ENCODE measurements at regions not wholly inside any gene's neighbourhood (a gene's known extent, or its start where the extent isn't known, plus 50 kb on each side); places are given as distances from the start of the nearest gene placed in this dataset.

GRCh38 chr4:17103231-17103630, 204.8 kb upstream of the LDB2 start:
- DNase-seq (ENCODE audit: low spot score) = no peak

DNA sequence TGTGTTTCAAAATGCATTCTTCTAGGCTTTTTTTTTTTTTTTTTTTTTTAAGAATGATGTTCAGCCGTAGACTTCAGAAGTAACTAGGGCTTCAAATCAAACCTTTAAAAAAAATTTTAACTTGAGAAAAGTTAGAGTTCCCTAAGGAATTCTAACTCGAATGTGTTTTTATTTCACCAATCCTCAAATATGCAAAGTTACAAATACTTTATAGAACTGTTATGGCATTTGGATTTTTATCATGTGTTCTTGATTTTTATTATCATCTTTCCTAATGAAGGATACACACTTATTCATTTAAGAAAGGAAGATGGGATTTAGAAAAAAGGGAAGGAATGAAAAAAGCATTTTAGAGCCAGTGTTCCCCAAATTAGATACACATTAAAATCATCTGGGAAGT, 200.6 kb upstream of the LDB2 start:
- DNase-seq (ENCODE audit: low spot score) = no peak

DNA sequence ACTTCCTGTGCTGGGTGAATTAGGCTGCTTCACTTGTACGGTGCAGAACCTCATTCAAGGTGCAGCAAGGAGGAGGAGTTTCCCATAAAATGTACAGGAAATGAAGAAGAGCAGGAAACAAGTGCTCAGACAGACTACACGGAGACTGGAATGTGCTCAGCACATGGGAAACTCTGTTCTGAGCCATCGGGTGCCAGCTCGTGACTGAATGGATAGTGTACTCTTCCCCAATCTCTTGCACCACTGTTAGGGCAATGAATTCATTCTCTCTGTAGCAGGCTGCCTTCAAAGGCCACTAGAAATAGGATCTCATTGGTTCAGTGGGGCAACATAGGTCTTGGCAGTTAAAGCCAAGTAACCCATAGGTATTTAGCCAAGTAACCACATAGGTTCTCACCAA, 200.0 kb upstream of the LDB2 start:
- no peak for DNase-seq (ENCODE audit: low spot score)

DNA sequence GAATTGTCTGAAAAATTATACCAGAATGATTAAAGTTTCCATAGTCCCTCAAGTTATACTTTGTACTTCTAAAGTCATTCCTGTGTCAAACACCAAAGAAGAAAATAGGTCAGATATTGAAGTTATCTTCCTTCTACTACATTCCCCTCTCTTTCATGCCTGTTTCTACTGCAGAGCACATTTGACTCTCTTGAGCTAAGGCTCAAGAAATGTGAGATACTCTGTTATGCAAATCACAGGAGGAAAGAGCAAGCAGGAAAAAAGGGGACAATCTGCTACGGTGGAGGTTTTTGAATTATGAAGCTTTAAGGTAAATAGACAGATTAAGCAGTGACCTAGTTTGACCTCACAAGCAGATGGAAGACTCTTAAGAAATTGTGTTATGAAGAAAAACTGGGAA, 198.9 kb upstream of the LDB2 start:
- no peak for DNase-seq (ENCODE audit: low spot score)

GRCh38 chr4:17096692-17097091, 198.2 kb upstream of the LDB2 start:
- DNase-seq (ENCODE audit: low spot score) = no peak

DNA sequence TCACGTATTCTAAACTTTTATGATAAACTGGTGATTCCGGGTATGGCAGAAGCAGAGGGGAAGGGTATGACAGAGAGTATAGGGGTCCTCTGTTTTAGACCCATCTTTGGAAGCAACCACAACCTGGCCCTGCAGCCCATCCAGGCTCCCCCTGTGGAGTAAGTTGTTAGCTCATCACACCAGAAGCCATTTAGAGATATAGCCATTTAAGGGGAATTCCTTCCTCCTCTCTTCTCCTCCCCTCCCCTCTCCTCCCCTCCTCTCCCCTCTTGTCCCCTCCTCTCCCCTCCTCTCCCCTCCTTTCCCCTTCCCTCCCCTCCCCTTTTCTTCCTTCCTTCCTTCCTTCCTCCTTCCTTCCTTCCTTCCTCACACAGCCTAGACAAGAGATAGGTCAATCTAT, 197.3 kb upstream of the LDB2 start:
- no peak for DNase-seq (ENCODE audit: low spot score)

- no peak for DNase-seq (ENCODE audit: low spot score)
These were observed 196.4 kb upstream of the LDB2 start for GRCh38 chr4:17094876-17095210.

GRCh38 chr4:17094159-17094875, 195.9 kb upstream of the LDB2 start:
- no peak for DNase-seq (ENCODE audit: low spot score)

- DNase-seq (ENCODE audit: low spot score) = no peak
These were observed 195.0 kb upstream of the LDB2 start for GRCh38 chr4:17093481-17093880.

DNA sequence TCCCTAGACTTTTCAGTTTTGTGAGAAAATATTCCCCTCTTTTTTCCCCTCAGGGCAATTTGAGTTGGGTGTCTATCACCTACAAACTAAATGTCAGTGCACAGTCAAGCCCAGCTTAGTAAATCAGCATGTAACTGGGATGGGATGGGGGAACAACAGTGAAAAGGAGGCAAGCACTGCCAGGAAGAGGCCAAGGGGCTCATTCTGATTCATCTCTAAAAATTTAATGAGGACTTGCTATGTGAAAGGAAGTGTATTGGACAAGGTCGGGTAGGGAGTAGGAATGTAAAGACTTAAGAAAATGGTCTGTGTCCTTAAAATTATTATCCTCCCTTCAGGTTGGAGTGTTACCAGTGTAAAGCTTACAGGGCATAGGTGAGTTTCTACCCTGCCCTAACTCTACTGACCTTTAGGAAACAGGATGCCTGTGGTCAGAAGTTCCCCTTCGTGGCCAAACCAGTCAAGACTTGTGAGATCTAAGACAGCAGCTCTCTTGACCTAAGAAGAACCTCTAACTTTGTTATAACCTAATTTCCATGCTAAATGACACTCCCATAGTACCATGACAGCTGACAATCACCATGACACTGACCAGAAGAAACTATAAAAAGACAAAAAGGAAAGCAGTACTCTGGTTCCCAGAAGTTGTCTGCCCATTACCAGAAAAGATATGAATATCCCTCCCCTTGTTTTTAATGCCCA, 194.4 kb upstream of the LDB2 start:
- DNase-seq (ENCODE audit: low spot score) = no peak

DNA sequence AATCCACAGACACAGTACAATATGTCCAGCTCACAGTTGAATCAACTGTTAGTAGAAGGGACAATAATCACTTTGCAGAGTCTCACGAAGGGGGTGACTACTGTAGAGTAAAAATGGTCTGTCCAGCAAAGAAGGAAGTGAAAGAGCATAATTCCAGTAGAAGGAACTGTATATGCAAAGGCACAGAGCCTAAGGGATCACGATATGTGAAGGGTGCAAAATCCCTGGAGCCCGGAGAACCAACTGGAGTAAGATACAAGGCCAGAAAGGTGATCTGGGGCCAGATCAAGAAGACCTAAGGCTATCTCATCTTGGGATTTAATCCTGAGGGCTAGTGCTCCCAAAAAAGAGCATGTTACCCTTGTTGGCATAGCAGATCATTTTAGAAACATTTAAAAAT, 192.7 kb upstream of the LDB2 start:
- DNase-seq (ENCODE audit: low spot score) = no peak

DNA sequence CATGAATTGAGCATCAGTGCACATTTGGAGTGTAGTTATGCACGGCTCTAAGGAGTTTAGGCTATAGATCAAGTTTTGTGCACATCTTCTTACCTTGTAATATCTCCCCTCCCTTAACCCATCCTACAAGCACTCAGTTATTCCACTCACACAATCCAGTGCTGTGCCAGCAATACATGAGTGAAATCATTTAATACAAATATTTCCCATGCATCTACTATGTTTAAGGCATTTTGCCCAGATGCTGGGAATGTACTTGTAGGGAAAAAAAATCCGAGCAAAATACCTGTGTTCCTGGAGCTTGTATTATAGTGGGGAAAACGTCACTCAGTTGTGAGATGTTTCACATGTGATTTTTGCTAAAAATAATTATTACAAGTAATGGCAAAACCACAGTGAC, 191.6 kb upstream of the LDB2 start:
- DNase-seq (ENCODE audit: low spot score) = no peak

DNA sequence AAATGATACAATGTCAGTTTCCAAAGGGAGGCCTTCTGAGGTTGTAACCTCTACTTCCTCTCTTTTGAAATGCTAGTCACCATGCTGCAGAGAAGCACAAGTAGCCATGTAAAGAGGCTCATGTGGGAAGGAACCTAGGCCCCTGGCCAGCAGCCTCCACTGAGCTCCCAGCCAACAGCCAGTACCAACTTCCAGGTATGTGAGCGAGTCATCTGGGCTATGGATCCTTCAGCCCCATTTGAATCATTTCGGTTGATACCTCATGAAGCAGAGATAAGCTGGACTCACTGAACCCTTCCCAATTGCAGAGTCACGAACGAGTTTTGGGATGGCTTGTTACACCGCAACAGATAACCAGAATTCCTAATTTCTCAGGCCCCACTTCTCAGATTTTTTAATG, 187.0 kb upstream of the LDB2 start:
- DNase-seq (ENCODE audit: low spot score) = no peak

- DNase-seq (ENCODE audit: low spot score) = no peak
These were observed 183.7 kb upstream of the LDB2 start for GRCh38 chr4:17082186-17082585.

- no peak for DNase-seq (ENCODE audit: low spot score)
These were observed 182.7 kb upstream of the LDB2 start for GRCh38 chr4:17081179-17081578.

GRCh38 chr4:17077105-17077504, 178.7 kb upstream of the LDB2 start:
- no peak for DNase-seq (ENCODE audit: low spot score)

GRCh38 chr4:17072483-17072882, 174.0 kb upstream of the LDB2 start:
- DNase-seq (ENCODE audit: low spot score) = no peak

- DNase-seq (ENCODE audit: low spot score) = no peak
These were observed 170.4 kb upstream of the LDB2 start for GRCh38 chr4:17068891-17069290.

- DNase-seq (ENCODE audit: low spot score) = no peak
These were observed 169.9 kb upstream of the LDB2 start for GRCh38 chr4:17068392-17068791.

- no peak for DNase-seq (ENCODE audit: low spot score)
These were observed 168.5 kb upstream of the LDB2 start for GRCh38 chr4:17066972-17067371.

DNA sequence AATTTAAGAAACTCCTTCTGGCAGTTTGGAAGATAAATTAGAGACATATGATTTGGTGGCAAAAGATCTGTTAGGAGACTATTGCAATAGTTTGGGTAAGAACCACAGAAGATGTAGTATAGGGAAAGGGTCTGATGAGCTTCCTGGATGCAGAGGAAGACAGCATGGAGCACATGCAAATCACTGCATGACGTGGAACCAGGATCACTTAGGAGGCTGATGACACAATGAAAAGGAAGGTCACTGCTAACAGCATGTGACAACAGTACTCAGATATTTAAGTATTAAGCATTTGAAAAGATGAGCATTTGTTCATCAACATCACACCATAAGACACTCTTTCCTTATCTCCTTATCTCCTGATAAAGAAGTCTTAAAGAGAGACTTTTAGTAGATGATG, 167.8 kb upstream of the LDB2 start:
- DNase-seq (ENCODE audit: low spot score) = no peak

DNA sequence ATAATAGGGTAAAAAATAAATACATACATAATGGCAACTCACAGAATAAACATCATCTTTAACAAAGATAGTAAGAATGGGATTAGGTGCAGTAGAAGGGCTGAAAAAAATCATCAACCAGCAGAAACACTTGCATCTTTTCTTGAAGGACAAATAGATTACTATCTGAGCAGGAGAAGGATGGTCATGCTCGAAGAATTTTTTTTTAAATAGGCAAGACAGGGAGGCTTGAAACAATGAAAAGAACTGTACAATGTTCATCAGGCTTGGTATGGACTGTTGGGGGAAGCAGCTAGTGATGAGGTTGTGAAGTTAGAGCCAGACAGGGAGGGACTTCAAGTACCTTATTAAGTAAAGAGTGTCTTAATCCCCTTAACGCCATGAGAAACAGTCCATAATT, 167.4 kb upstream of the LDB2 start:
- DNase-seq (ENCODE audit: low spot score) = no peak

- no peak for DNase-seq (ENCODE audit: low spot score)
These were observed 166.5 kb upstream of the LDB2 start for GRCh38 chr4:17064959-17065358.

DNA sequence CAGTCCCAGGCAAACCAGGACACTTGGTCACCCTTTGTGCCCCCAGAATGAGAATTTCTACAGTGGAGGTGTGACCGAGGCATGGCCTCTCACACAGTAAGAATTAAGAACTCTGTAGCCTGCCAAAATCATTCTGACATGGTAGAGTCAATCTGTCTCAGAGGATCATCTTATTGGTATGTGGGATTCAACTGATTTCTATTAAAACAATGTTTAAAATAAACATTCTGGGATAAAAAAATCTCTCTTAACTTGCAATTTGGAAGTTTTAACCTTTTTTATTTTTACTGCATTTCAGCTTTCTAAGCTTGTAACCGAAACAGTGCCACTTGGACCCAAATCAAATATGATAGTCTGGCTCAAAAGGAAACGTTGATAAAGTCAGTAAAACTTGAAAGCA, 165.4 kb upstream of the LDB2 start:
- no peak for DNase-seq (ENCODE audit: low spot score)

Measured in hematopoietic multipotent progenitor cell treated with erythropoietin and hydrocortisone succinate and interleukin-3 and kit ligand, for 15 days (in vitro differentiated cells).